Upper lobe of right lung (tissue), 1 donor: ENCODE measurements at regions not wholly inside any gene's neighbourhood (a gene's known extent, or its start where the extent isn't known, plus 50 kb on each side); places are given as distances from the start of the nearest gene placed in this dataset.

ENCODE experiments used
- ATAC-seq: fragments of 200-7000 bp; cut with Tn5 transposase; one replicate; pipeline ENCODE4 v1.9.1; 2020; ENCODE audit warnings: mild to moderate bottlenecking, moderate library complexity
- DNase-seq: peaks from one replicate; pipeline ENCODE4 v3.0.0-alpha.2; 2020
- H3K27ac ChIP-seq: fragments of 200-600 bp; one replicate; pipeline ENCODE4 v1.8.0; 2022
- H3K27me3 ChIP-seq: fragments of 200-600 bp; one replicate; pipeline ENCODE4 v1.8.0; 2022; ENCODE audit warnings: mild to moderate bottlenecking
- H3K36me3 ChIP-seq: fragments of 200-600 bp; one replicate; pipeline ENCODE4 v1.8.0; 2022
- H3K4me1 ChIP-seq: fragments of 200-600 bp; one replicate; pipeline ENCODE4 v1.8.0; 2022
- H3K4me3 ChIP-seq: fragments of 200-600 bp; one replicate; pipeline ENCODE4 v1.8.0; 2022; ENCODE audit warnings: mild to moderate bottlenecking
- H3K9me3 ChIP-seq: fragments of 200-600 bp; one replicate; pipeline ENCODE4 v1.8.0; 2022
- intact Hi-C: fragments of 100-400 bp; cut with DNase I; formaldehyde crosslinking; loops from one replicate; pipeline ENCODE4 v1.11.0; 2022
- TF ChIP-seq, protein P1 (sequence below): fragments of 200-600 bp; IDR thresholded peaks from one replicate; pipeline ENCODE4 v1.8.0; 2022; ENCODE audit warnings: antibody characterized with exemption
- donor health status: DM: no; HTN: yes; CAD: no; lungs with severe emphysema.

DNA sequence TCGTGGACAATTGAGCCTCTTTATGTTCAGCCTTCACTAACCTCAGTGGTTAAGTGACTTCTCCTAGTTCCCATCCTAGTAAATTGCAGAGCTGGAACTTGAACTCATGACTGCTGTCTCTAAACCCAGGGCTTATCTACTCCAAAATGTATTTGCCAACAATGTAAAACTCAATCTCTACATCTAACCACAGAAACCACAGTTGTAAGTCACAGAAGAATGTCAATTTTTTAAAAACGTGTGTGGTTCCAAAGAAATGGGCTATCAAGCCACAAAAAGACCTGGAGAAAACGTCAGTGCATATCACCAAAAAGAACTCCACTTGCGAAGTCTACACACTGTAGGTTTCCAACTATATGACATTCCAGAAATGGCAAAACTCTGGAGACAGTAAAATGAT lies 172.6 kb upstream of the HMCN1 start:
- TF ChIP-seq, protein P1, sequence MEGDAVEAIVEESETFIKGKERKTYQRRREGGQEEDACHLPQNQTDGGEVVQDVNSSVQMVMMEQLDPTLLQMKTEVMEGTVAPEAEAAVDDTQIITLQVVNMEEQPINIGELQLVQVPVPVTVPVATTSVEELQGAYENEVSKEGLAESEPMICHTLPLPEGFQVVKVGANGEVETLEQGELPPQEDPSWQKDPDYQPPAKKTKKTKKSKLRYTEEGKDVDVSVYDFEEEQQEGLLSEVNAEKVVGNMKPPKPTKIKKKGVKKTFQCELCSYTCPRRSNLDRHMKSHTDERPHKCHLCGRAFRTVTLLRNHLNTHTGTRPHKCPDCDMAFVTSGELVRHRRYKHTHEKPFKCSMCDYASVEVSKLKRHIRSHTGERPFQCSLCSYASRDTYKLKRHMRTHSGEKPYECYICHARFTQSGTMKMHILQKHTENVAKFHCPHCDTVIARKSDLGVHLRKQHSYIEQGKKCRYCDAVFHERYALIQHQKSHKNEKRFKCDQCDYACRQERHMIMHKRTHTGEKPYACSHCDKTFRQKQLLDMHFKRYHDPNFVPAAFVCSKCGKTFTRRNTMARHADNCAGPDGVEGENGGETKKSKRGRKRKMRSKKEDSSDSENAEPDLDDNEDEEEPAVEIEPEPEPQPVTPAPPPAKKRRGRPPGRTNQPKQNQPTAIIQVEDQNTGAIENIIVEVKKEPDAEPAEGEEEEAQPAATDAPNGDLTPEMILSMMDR, result no peak
- Histone ChIP-seq H3K36me3 (no peaks in the 10 kb centered on the region), H3K4me3 (no peak overlapping the region), H3K27ac (no peak overlapping the region), H3K4me1 (peaks cover 7% of the 10 kb centered on the region), H3K9me3 (no peaks in the 10 kb centered on the region), H3K27me3 (no peaks in the 10 kb centered on the region)
- intact Hi-C loops, result no loop called here
- no peak for ATAC-seq
- DNase-seq, result no peak

DNA sequence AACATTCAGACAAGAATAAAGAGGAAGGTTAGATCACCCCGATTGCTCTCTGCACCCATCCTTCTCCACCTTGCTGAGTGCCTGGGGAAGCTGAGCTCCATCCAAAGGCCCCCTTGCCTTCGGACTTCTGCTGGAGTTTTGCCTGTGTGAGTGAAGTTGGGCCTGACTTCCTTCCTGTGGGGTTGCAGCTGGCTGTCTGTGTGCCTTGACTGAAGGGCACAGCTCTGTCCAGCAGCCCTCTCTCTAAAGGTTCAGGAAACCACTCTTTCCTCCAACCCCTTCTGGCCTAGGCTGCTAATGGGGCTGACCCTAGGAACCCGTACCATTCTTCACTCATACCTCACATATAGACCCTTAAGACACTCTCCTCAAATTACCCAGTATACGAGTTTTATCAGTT lies 173.4 kb upstream of the HMCN1 start:
- no peak for DNase-seq
- Histone ChIP-seq H3K27ac (no peak overlapping the region), H3K27me3 (no peaks in the 10 kb centered on the region), H3K36me3 (no peaks in the 10 kb centered on the region), H3K4me3 (no peak overlapping the region), H3K4me1 (peaks cover 7% of the 10 kb centered on the region), H3K9me3 (no peaks in the 10 kb centered on the region)
- TF ChIP-seq, protein P1, result no peak
- intact Hi-C loops, result no loop called here
- ATAC-seq, result peak; percentile 13

DNA sequence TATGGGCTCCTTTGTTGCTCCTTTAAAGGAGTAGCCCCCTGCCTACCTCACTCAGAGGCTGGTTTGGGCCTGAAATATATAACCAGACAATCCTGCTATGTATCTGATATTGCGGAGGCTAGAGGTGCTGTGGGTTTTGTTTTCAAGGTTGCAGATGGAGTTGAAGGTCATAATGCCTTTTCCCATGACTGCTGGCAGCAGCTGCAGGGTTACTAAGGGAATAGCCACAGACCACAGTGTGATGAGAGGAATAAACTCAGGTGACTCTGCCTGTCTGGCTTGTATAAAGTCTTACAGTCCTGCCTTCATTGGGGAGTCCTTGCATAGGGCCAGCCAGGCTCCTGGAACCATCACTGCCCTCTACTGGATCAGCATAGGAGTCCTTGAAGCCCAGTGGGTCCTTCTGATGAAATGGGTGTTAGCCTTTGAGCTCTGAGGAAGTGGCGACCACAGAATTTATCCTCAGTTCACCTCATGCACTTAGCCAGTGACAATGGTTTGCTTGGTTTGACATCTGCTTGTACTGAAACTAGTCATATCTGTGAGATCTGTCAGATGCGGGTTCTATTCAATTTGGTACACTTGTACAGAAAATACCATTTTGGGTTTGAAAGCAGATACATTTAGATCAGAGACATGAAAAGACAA lies 174.4 kb upstream of the HMCN1 start:
- Histone ChIP-seq H3K4me3 (no peak overlapping the region), H3K9me3 (no peaks in the 10 kb centered on the region), H3K27me3 (no peaks in the 10 kb centered on the region), H3K4me1 (peaks cover 7% of the 10 kb centered on the region), H3K27ac (no peak overlapping the region), H3K36me3 (no peaks in the 10 kb centered on the region)
- ATAC-seq (peak; percentile 97), DNase-seq (peak; percentile 66)
- TF ChIP-seq, protein P1, result peak; percentile 43
- intact Hi-C loops, result no loop called here

DNA sequence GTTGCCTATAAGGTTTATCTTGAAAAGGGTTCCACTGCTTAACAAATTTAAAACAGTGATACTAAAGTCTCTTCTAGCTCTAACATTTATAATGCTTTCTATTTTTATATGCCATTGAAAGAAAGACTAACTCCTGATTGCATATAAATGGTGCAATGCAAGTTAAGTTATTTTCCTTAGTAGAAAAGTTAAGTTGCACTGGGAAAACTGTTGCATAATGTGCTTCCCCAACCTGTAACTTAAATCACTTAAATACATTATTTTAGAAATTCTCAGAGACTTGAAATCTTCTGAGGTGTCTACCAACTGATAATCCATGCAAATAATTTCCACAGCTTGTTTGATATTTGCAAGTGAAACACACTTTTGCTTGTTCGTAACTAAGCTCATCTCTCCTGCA lies 175.0 kb upstream of the HMCN1 start:
- Histone ChIP-seq H3K4me1 (peaks cover 7% of the 10 kb centered on the region), H3K27ac (no peak overlapping the region), H3K9me3 (no peaks in the 10 kb centered on the region), H3K27me3 (no peaks in the 10 kb centered on the region), H3K36me3 (no peaks in the 10 kb centered on the region), H3K4me3 (no peak overlapping the region)
- intact Hi-C loops, result no loop called here
- no peak for DNase-seq
- TF ChIP-seq, protein P1, result no peak
- ATAC-seq, result no peak

DNA sequence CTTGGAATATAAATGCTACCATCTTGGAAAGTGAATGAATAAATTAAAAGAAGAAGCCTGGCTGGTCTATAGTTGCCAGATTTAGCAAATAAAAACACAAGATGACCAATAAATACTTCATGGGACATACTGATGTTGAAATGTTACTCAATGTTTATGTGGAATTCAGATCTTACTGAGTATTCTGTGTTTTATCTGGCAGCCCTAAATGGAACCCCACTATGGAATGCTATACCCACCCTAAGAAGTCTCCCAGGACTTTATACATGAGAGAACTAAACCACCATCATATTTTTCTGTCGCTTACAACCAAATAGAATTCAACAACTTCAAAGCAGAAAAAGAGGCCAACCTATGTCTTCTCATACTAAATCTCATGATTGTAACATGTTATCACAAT lies 177.6 kb upstream of the HMCN1 start:
- Histone ChIP-seq H3K36me3 (no peaks in the 10 kb centered on the region), H3K9me3 (no peaks in the 10 kb centered on the region), H3K27ac (no peak overlapping the region), H3K27me3 (no peaks in the 10 kb centered on the region), H3K4me1 (peaks cover 7% of the 10 kb centered on the region), H3K4me3 (no peak overlapping the region)
- TF ChIP-seq, protein P1, result no peak
- intact Hi-C loops, result no loop called here
- ATAC-seq (no peak), DNase-seq (no peak)

DNA sequence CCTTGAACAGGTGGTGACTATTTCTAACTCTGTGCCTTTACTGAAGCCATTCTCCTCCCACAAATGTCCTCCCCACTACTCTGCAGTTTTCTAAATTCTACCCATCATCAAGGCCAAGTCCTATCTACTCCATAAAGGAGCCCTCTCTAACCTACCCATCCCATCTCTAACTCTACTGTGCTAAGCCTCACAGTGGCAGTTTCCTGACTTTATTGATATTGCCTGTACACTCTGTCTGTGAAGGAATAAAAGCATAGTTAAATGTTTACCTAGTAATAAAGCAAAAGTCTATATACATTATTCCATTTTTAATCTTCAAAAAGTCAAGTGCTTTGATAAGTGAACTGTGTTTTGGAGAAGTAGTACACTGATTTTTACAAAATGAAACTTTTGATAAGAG lies 178.4 kb upstream of the HMCN1 start:
- DNase-seq (no peak), ATAC-seq (no peak)
- Histone ChIP-seq H3K27me3 (no peaks in the 10 kb centered on the region), H3K4me3 (no peak overlapping the region), H3K27ac (no peak overlapping the region), H3K9me3 (no peaks in the 10 kb centered on the region), H3K36me3 (no peaks in the 10 kb centered on the region), H3K4me1 (peaks cover 4% of the 10 kb centered on the region)
- TF ChIP-seq, protein P1, result no peak
- intact Hi-C loops, result no loop called here
